GM23338 (cell line): ENCODE measurements at regions not wholly inside any gene's neighbourhood (a gene's known extent, or its start where the extent isn't known, plus 50 kb on each side); places are given as distances from the start of the nearest gene placed in this dataset.

Source experiments
- ATAC-seq: fragments of 200-7000 bp; cut with Tn5 transposase; 3 replicates; pipeline ENCODE4 v1.9.1; 2020
- DNase-seq: peaks from one replicate; pipeline ENCODE4 v3.0.0-alpha.2; 2015; ENCODE audit warnings: low spot score
- H2AFZ ChIP-seq: fragments of 200-600 bp; sonication (generic); 2 replicates; pipeline ENCODE4 v1.8.0; 2016; ENCODE audit warnings: antibody characterized with exemption, mild to moderate bottlenecking, moderate library complexity
- H3F3A ChIP-seq: fragments of 200-600 bp; sonication (generic); replicated peaks from 2 replicates; pipeline ENCODE4 v1.8.0; 2017; ENCODE audit warnings: antibody characterized with exemption, mixed run types, low read depth
- H3K27ac ChIP-seq: fragments of 200-600 bp; sonication (generic); 2 replicates; pipeline ENCODE4 v1.6.1; 2016; ENCODE audit warnings: low read depth
- H3K27me3 ChIP-seq: fragments of 200-600 bp; sonication (generic); 2 replicates; pipeline ENCODE4 v1.8.0; 2016; ENCODE audit warnings: mild to moderate bottlenecking, mixed run types, moderate library complexity; ENCODE audit not compliant: insufficient read depth
- H3K36me3 ChIP-seq: fragments of 200-600 bp; sonication (generic); 2 replicates; pipeline ENCODE4 v1.8.0; 2016; ENCODE audit warnings: mild to moderate bottlenecking; ENCODE audit not compliant: insufficient read depth
- H3K4me1 ChIP-seq: fragments of 200-600 bp; sonication (generic); 2 replicates; pipeline ENCODE4 v1.8.0; 2016; ENCODE audit warnings: mild to moderate bottlenecking, moderate library complexity; ENCODE audit not compliant: insufficient read depth
- H3K4me2 ChIP-seq: fragments of 200-600 bp; sonication (generic); 2 replicates; pipeline ENCODE4 v1.7.1; 2017; ENCODE audit warnings: mixed run types
- H3K4me3 ChIP-seq: fragments of 200-600 bp; sonication (generic); 2 replicates; pipeline ENCODE4 v1.6.1; 2016; ENCODE audit warnings: mixed run types
- H3K79me2 ChIP-seq: fragments of 200-600 bp; sonication (generic); replicated peaks from 2 replicates; pipeline ENCODE4 v1.8.0; 2017; ENCODE audit warnings: mild to moderate bottlenecking; ENCODE audit not compliant: insufficient read depth
- H3K9me2 ChIP-seq: fragments of 200-600 bp; sonication (generic); 2 replicates; pipeline ENCODE4 v1.8.0; 2017; ENCODE audit not compliant: insufficient read depth
- H4K20me1 ChIP-seq: fragments of 200-600 bp; sonication (generic); replicated peaks from 2 replicates; pipeline ENCODE4 v1.8.0; 2017; ENCODE audit warnings: mild to moderate bottlenecking; ENCODE audit not compliant: insufficient read depth
- H3K27ac Mint-ChIP-seq: 2 replicates; pipeline ENCODE4 v1.8.0; 2020; ENCODE audit warnings: inconsistent platforms, mild to moderate bottlenecking, moderate library complexity, mixed read lengths
- H3K27me3 Mint-ChIP-seq: 3 replicates; pipeline ENCODE4 v1.8.0; 2022; ENCODE audit warnings: low read depth, mild to moderate bottlenecking, moderate library complexity, mixed read lengths, inconsistent platforms; ENCODE audit not compliant: insufficient read depth, poor library complexity
- H3K36me3 Mint-ChIP-seq: 3 replicates; pipeline ENCODE4 v1.8.0; 2021; ENCODE audit warnings: low read depth, mild to moderate bottlenecking, inconsistent platforms, moderate library complexity, mixed read lengths
- H3K4me1 Mint-ChIP-seq: 3 replicates; pipeline ENCODE4 v1.8.0; 2020; ENCODE audit warnings: mild to moderate bottlenecking, inconsistent platforms, mixed read lengths
- H3K4me3 Mint-ChIP-seq: 3 replicates; pipeline ENCODE4 v1.8.0; 2021; ENCODE audit warnings: moderate library complexity, mild to moderate bottlenecking, inconsistent platforms, mixed read lengths
- H3K9me3 Mint-ChIP-seq: 3 replicates; pipeline ENCODE4 v1.8.0; 2020; ENCODE audit warnings: moderate library complexity, mild to moderate bottlenecking, inconsistent platforms, mixed read lengths
- ETS1 ChIP-seq: IDR thresholded peaks from 2 replicates; pipeline ENCODE4 v1.6.1; 2016; ENCODE audit warnings: antibody characterized with exemption
- EZH2 ChIP-seq: fragments of 200-600 bp; sonication (generic); IDR thresholded peaks from one replicate; pipeline ENCODE4 v1.8.0; 2017; ENCODE audit warnings: antibody characterized with exemption, mild to moderate bottlenecking, low read depth; ENCODE audit not compliant: unreplicated experiment
- NANOG ChIP-seq: IDR thresholded peaks from 2 replicates; pipeline ENCODE4 v1.6.1; 2016; ENCODE audit warnings: antibody characterized with exemption, borderline replicate concordance
- STAT1 ChIP-seq: IDR thresholded peaks from one replicate; pipeline ENCODE4 v1.6.1; 2016; ENCODE audit warnings: antibody characterized with exemption; ENCODE audit not compliant: unreplicated experiment
- ZNF114 ChIP-seq: fragments of 250-450 bp; sonication (Bioruptor Pico); IDR thresholded peaks from 2 replicates; pipeline ENCODE4 v1.5.0; 2020; ENCODE audit warnings: mild to moderate bottlenecking, moderate library complexity
- ZNF331 ChIP-seq: fragments of 250-450 bp; sonication (Bioruptor Pico); IDR thresholded peaks from 2 replicates; pipeline ENCODE4 v1.5.0; 2020; ENCODE audit warnings: low read depth, mild to moderate bottlenecking, moderate library complexity
- ZNF462 ChIP-seq: fragments of 250-450 bp; sonication (Bioruptor Pico); IDR thresholded peaks from 2 replicates; pipeline ENCODE4 v1.5.0; 2020; ENCODE audit warnings: mild to moderate bottlenecking, moderate library complexity
- TF ChIP-seq, protein P1 (sequence below), 2 experiments: fragments of 200-600 bp in 1 of 2; sonication (generic) in 1 of 2; conservative IDR thresholded peaks; 2 replicates each; pipeline versions ENCODE4 v1.5.1 to v1.6.1; 2016 to 2017; ENCODE audit warnings: antibody characterized with exemption in 2 of 2, low read depth in 2 of 2, mild to moderate bottlenecking in 2 of 2, moderate library complexity in 1 of 2

DNA sequence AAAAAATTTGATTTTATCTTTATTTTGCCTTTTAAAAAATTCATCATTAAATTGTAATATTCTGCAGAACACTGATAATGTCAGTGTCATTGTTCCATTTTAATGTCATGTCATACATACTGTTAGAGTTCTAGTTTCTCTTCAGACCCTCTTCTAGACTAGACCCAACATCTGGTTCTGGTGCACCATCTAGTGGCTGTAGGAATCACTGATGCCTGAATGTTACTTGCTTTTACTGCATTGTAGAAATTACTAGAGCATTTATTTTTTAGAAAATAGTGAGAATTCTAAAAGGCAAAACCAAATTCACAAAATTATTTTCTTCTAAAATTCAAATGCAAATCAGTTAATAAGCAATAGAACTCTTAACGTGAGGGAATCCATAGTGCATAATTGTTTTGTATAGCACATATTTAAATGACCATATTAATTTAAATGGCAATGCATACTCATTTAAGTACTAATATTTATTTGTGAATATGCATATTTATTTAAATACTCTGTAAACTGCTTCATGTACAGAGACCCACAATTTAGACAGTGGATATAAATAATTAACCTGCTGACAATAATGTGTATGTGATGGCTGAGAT, 425.7 kb downstream of the KLF12 start:
- H3K9me3 Mint-ChIP-seq, result no peaks in the 10 kb centered on the region
- Histone ChIP-seq H3K4me2 (no peak overlapping the region), H3F3A (no peaks in the 10 kb centered on the region), H3K27me3 (no peaks in the 10 kb centered on the region), H3K79me2 (no peaks in the 10 kb centered on the region), H4K20me1 (no peaks in the 10 kb centered on the region), H3K4me3 (no peak overlapping the region), H3K36me3 (no peaks in the 10 kb centered on the region), H3K4me1 (no peaks in the 10 kb centered on the region), H3K9me2 (no peaks in the 10 kb centered on the region), H2AFZ (no peak overlapping the region), H3K27ac (no peak overlapping the region)
- no peak overlapping the region for H3K27ac Mint-ChIP-seq
- H3K4me1 Mint-ChIP-seq, result peaks cover 2% of the 10 kb centered on the region; the same call in 2 of the 3 replicates
- DNase-seq, result peak; percentile 83
- no peaks in the 10 kb centered on the region for H3K27me3 Mint-ChIP-seq
- no peak overlapping the region for H3K4me3 Mint-ChIP-seq
- peak; percentile 85 for ATAC-seq
- TF ChIP-seq, protein P1, sequence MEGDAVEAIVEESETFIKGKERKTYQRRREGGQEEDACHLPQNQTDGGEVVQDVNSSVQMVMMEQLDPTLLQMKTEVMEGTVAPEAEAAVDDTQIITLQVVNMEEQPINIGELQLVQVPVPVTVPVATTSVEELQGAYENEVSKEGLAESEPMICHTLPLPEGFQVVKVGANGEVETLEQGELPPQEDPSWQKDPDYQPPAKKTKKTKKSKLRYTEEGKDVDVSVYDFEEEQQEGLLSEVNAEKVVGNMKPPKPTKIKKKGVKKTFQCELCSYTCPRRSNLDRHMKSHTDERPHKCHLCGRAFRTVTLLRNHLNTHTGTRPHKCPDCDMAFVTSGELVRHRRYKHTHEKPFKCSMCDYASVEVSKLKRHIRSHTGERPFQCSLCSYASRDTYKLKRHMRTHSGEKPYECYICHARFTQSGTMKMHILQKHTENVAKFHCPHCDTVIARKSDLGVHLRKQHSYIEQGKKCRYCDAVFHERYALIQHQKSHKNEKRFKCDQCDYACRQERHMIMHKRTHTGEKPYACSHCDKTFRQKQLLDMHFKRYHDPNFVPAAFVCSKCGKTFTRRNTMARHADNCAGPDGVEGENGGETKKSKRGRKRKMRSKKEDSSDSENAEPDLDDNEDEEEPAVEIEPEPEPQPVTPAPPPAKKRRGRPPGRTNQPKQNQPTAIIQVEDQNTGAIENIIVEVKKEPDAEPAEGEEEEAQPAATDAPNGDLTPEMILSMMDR (conservative IDR thresholded peaks at IDR 0.05; ENCODE audit: low read depth in 2 of 2), result peak; percentile 94 to 99
- no peak for TF ChIP-seq ETS1
- no peak for TF ChIP-seq ZNF114 (CRISPR knock-in tag)
- H3K36me3 Mint-ChIP-seq, result peaks cover 6% of the 10 kb centered on the region; the same call in 1 of the 3 replicates

DNA sequence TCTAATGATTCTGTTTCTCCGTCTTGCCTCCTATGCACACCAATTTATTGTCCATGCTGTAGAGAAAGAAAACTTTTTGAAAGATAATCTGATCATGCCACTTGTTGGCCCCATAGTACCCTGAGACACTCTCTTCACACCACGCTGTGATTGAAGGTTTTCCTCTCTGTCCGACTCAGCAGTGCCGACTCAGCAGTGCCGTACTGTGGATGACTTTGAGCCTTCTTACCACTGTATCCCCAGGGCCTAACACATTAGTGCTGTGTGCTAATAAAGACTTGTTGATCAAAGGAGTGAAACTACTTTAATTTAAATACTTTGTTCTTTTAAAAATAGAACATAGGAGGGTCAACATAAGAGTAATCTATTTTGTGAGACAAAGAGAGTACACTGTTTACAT, 429.6 kb downstream of the KLF12 start:
- H3K27me3 Mint-ChIP-seq, result peaks cover 2% of the 10 kb centered on the region
- TF ChIP-seq NANOG (no peak), ETS1 (no peak), ZNF462 (CRISPR knock-in tag) (no peak), STAT1 (no peak), EZH2 (no peak), ZNF331 (CRISPR knock-in tag) (no peak)
- TF ChIP-seq, protein P1 (conservative IDR thresholded peaks at IDR 0.05; ENCODE audit: low read depth in 2 of 2), result no peak

More for the DNA sequence above, 429.6 kb downstream of the KLF12 start:
- Mint-ChIP-seq H3K36me3 (peaks cover under 1% of the 10 kb centered on the region; the same call in 1 of the 3 replicates), H3K4me1 (peaks cover 30% of the 10 kb centered on the region), H3K4me3 (no peak overlapping the region), H3K27ac (0 out of 2 replicates have a peak overlapping the region, but pooled peaks have one; percentile 17), H3K9me3 (no peaks in the 10 kb centered on the region)
- no peak overlapping the region for H3K4me2 ChIP-seq
- no peak overlapping the region for H2AFZ ChIP-seq
- H3K79me2 ChIP-seq, result no peaks in the 10 kb centered on the region
- no peak overlapping the region for H3K4me3 ChIP-seq
- no peak overlapping the region for H3K27ac ChIP-seq
- no peaks in the 10 kb centered on the region for H3K36me3 ChIP-seq
- no peaks in the 10 kb centered on the region for H3F3A ChIP-seq
- DNase-seq, result no peak
- no peaks in the 10 kb centered on the region for H4K20me1 ChIP-seq
- H3K27me3 ChIP-seq, result no peaks in the 10 kb centered on the region
- H3K9me2 ChIP-seq, result no peaks in the 10 kb centered on the region
- H3K4me1 ChIP-seq, result peaks cover 25% of the 10 kb centered on the region
- ATAC-seq, result no peak
